ENCODE measurements at regions not wholly inside any gene's neighbourhood (a gene's known extent, or its start where the extent isn't known, plus 50 kb on each side); places are given as distances from the start of the nearest gene placed in this dataset.
"Not testable (repeated sequence)": the region's sequence is repeated elsewhere in the genome, so short reads cannot be mapped to it uniquely, and the experiment has no call there.

DNA sequence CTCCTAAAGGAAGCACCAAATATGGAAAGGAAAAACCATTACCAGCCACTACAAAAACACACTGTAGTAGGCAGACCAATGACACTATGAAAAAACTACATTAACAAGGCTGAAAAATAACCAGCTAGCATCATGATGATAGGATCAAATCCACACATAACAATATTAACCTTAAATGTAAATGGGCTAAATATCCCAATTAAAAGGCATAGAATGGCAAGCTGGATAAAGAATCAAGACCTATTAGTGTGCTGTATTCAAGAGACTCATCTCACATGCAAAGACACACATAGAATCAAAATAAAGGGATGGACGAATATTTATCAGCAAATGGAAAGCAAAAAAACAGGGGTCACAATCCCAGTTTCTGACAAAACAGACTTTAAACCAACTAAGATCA, 53.2 kb upstream of the TNFSF4 start:
- not testable (repeated sequence) for TF ChIP-seq EP300 (IDR thresholded peaks at IDR 0.05)
- TF ChIP-seq, protein P1, sequence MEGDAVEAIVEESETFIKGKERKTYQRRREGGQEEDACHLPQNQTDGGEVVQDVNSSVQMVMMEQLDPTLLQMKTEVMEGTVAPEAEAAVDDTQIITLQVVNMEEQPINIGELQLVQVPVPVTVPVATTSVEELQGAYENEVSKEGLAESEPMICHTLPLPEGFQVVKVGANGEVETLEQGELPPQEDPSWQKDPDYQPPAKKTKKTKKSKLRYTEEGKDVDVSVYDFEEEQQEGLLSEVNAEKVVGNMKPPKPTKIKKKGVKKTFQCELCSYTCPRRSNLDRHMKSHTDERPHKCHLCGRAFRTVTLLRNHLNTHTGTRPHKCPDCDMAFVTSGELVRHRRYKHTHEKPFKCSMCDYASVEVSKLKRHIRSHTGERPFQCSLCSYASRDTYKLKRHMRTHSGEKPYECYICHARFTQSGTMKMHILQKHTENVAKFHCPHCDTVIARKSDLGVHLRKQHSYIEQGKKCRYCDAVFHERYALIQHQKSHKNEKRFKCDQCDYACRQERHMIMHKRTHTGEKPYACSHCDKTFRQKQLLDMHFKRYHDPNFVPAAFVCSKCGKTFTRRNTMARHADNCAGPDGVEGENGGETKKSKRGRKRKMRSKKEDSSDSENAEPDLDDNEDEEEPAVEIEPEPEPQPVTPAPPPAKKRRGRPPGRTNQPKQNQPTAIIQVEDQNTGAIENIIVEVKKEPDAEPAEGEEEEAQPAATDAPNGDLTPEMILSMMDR (IDR thresholded peaks at IDR 0.05) = not testable (repeated sequence)
